ENCODE measurements at regions not wholly inside any gene's neighbourhood (a gene's known extent, or its start where the extent isn't known, plus 50 kb on each side); places are given as distances from the start of the nearest gene placed in this dataset.

GRCh38 chr13:47121092-47121763 lies 224.4 kb upstream of the HTR2A start:
- no peak overlapping the region for H3K27ac ChIP-seq
- TF ChIP-seq ZFX (IDR thresholded peaks at IDR 0.05) = no peak
- no peak for TF ChIP-seq CTCF (conservative IDR thresholded peaks at IDR 0.05)

- H3K27ac ChIP-seq = no peak overlapping the region
- no peak for TF ChIP-seq ZFX (IDR thresholded peaks at IDR 0.05)
- TF ChIP-seq CTCF (conservative IDR thresholded peaks at IDR 0.05) = no peak
Observed at GRCh38 chr13:47120282-47120681, 223.4 kb upstream of the HTR2A start.

GRCh38 chr13:47119575-47120235 lies 222.9 kb upstream of the HTR2A start:
- H3K27ac ChIP-seq = no peak overlapping the region
- TF ChIP-seq ZFX (IDR thresholded peaks at IDR 0.05) (no peak), CTCF (conservative IDR thresholded peaks at IDR 0.05) (no peak)

GRCh38 chr13:47117268-47117667 lies 220.4 kb upstream of the HTR2A start:
- no peak overlapping the region for H3K27ac ChIP-seq
- TF ChIP-seq ZFX (IDR thresholded peaks at IDR 0.05) (no peak), CTCF (conservative IDR thresholded peaks at IDR 0.05) (no peak)

- TF ChIP-seq ZFX (IDR thresholded peaks at IDR 0.05) (no peak), CTCF (conservative IDR thresholded peaks at IDR 0.05) (no peak)
- H3K27ac ChIP-seq = no peak overlapping the region
Observed at GRCh38 chr13:47114030-47114429, 217.2 kb upstream of the HTR2A start.

GRCh38 chr13:47112903-47113299 lies 216.0 kb upstream of the HTR2A start:
- TF ChIP-seq ZFX (IDR thresholded peaks at IDR 0.05) = no peak
- TF ChIP-seq CTCF (conservative IDR thresholded peaks at IDR 0.05) = no peak
- H3K27ac ChIP-seq = no peak overlapping the region

- H3K27ac ChIP-seq = no peak overlapping the region
- TF ChIP-seq ZFX (IDR thresholded peaks at IDR 0.05) = no peak
- TF ChIP-seq CTCF (conservative IDR thresholded peaks at IDR 0.05) = no peak
Observed at GRCh38 chr13:47112205-47112902, 215.5 kb upstream of the HTR2A start.

Measured in C4-2B (cell line).